Kidney (tissue), 13 donors: ENCODE measurements at regions not wholly inside any gene's neighbourhood (a gene's known extent, or its start where the extent isn't known, plus 50 kb on each side); places are given as distances from the start of the nearest gene placed in this dataset.

Experiments
- DNase-seq, 5 donors: peaks; one replicate each; pipeline ENCODE4 v3.0.0-alpha.2; 2013 to 2020
- FAIRE-seq: peaks from 2 replicates; lab custom pipeline; 2012; peaks lifted over from hg19 to GRCh38; lab: Jason Lieb, UNC
- H3K27ac ChIP-seq, 2 donors: one replicate each; pipeline ENCODE4 v1.7.0; 2013; ENCODE audit warnings: low read depth in 2 of 2, low read length in 2 of 2, inconsistent platforms in 1 of 2
- H3K27me3 ChIP-seq: one replicate; pipeline ENCODE4 v1.7.1; 2013; ENCODE audit warnings: low read length, inconsistent platforms; ENCODE audit not compliant: control insufficient read depth, insufficient read depth
- H3K36me3 ChIP-seq, 3 donors: one replicate each; pipeline versions ENCODE4 v1.7.0 to v1.7.1; 2013; ENCODE audit warnings: low read length in 3 of 3, control low read depth in 1 of 3, inconsistent platforms in 1 of 3; ENCODE audit not compliant: insufficient read depth in 3 of 3, control insufficient read depth in 2 of 3
- H3K4me1 ChIP-seq, 3 donors: one replicate each; pipeline versions ENCODE4 v1.7.0 to v1.7.1; 2013; ENCODE audit warnings: low read length in 3 of 3, inconsistent platforms in 1 of 3, low read depth in 1 of 3; ENCODE audit not compliant: control insufficient read depth in 2 of 3, insufficient read depth in 2 of 3
- H3K4me3 ChIP-seq, 3 donors: one replicate each; pipeline versions ENCODE4 v1.7.0 to v1.8.1; 2013; ENCODE audit warnings: low read length in 3 of 3, control low read depth in 1 of 3, inconsistent platforms in 1 of 3
- H3K9ac ChIP-seq, 3 donors: one replicate each; pipeline versions ENCODE4 v1.7.0 to v1.7.1; 2013; ENCODE audit warnings: low read length in 3 of 3, control low read depth in 1 of 3, inconsistent platforms in 1 of 3
- H3K9me3 ChIP-seq, 3 donors: one replicate each; pipeline versions ENCODE4 v1.7.0 to v1.7.1; 2013; ENCODE audit warnings: low read length in 3 of 3, control low read depth in 1 of 3, inconsistent platforms in 1 of 3; ENCODE audit not compliant: control insufficient read depth in 2 of 3, insufficient read depth in 1 of 3
- CTCF ChIP-seq: IDR thresholded peaks from 3 replicates; pipeline ENCODE4 v1.5.1; 2012; ENCODE audit warnings: mild to moderate bottlenecking, moderate library complexity, borderline replicate concordance; ENCODE audit not compliant: insufficient read depth; ENCODE audit errors: extremely low read depth
- intact Hi-C: fragments of 100-400 bp; cut with DNase I; formaldehyde crosslinking; loops from one replicate; pipeline ENCODE4 v1.11.1; 2022
- donor health status: control.
- donor health status: control.
- donor health status: control.
- donor health status: control.
- donor health status: control.
- donor health status: DM: yes; HTN: yes; CAD: no.
- donor health status: Normal renal cell carcinoma (clear cell type).

GRCh38 chr7:49443515-49443914 is 329.9 kb upstream of the VWC2 start:
- Histone ChIP-seq H3K27ac (no peak overlapping the region), H3K36me3 (no peaks in the 10 kb centered on the region), H3K4me3 (no peak overlapping the region), H3K4me1 (no peaks in the 10 kb centered on the region), H3K9me3 (peaks cover 0 to 4% (median 3%) of the 10 kb centered on the region in 3 donors), H3K27me3 (no peaks in the 10 kb centered on the region), H3K9ac (no peak overlapping the region)
- no peak for DNase-seq
- intact Hi-C loops = no loop called here
- no peak for FAIRE-seq
- no peak for TF ChIP-seq CTCF

- Histone ChIP-seq H3K27ac (no peak overlapping the region), H3K9ac (no peak overlapping the region), H3K9me3 (no peaks in the 10 kb centered on the region), H3K27me3 (no peaks in the 10 kb centered on the region), H3K4me3 (no peak overlapping the region), H3K4me1 (no peaks in the 10 kb centered on the region), H3K36me3 (no peaks in the 10 kb centered on the region)
- intact Hi-C loops = no loop called here
- FAIRE-seq (no peak), DNase-seq (no peak)
- no peak for TF ChIP-seq CTCF
Measured at GRCh38 chr7:49453486-49453885, 320.0 kb upstream of the VWC2 start.

DNA sequence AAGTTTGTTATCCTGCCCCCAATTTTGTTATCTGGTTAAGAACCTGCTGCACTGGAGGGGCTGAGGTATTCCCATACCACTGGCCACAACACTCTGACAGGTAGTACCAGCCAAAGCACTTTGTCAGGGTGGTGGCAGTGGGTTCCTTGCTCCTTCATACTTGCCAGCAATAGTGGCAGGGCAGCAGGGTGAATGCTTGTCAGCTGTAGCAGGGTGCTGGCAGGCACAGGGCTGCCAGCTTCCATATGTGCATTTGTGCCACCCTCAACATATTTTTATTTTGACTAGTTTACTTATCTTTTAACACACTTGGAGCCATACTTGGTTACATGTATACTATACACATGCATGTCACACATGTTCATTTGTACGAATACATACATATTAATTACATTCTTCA is 294.0 kb upstream of the VWC2 start:
- DNase-seq = no peak
- no peaks in the 10 kb centered on the region for H3K4me1 ChIP-seq
- H3K9me3 ChIP-seq = no peaks in the 10 kb centered on the region
- no peaks in the 10 kb centered on the region for H3K36me3 ChIP-seq
- intact Hi-C loops = no loop called here
- H3K27ac ChIP-seq = no peak overlapping the region
- no peak overlapping the region for H3K4me3 ChIP-seq
- FAIRE-seq = no peak
- no peak overlapping the region for H3K9ac ChIP-seq
- H3K27me3 ChIP-seq = no peaks in the 10 kb centered on the region
- TF ChIP-seq CTCF = no peak

DNA sequence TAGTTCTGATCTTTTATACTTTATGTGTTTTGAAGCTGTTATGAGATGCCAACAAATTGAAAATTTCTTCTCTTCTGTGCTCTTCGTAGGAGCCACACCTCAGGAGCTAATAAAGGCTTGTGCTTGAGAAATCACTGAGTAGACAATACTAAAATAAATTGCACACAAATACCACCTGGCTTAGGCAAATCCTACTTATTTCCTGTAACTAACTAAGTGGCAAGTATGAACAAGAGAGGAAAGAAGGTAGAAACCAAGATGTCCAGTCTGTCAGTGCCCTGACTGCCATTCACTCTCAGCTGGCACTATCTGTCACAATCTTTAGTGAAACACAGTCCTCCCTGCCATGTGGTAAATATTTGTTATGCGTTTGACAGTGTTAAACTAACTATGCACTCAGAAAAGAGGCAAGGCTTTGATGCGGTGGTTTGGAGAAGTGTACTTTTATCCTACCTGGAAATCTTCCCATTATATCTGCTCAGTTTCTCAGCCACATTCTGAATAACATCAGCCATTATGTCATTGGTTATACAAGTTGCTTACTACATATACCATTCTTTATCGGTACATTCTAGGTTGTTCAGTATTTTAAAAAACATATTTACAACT is 293.4 kb upstream of the VWC2 start:
- no peak overlapping the region for H3K4me3 ChIP-seq
- no peak overlapping the region for H3K9ac ChIP-seq
- no peaks in the 10 kb centered on the region for H3K36me3 ChIP-seq
- no peaks in the 10 kb centered on the region for H3K4me1 ChIP-seq
- no peak for TF ChIP-seq CTCF
- FAIRE-seq = no peak
- DNase-seq = no peak
- intact Hi-C loops = no loop called here
- H3K9me3 ChIP-seq = no peaks in the 10 kb centered on the region
- H3K27me3 ChIP-seq = no peaks in the 10 kb centered on the region
- no peak overlapping the region for H3K27ac ChIP-seq
